HEK293 (cell line): ENCODE measurements at regions not wholly inside any gene's neighbourhood (a gene's known extent, or its start where the extent isn't known, plus 50 kb on each side); places are given as distances from the start of the nearest gene placed in this dataset.

Experiments used
- CTCF ChIP-seq: fragments of 450-650 bp; formaldehyde crosslinking; IDR thresholded peaks from 2 replicates; pipeline ENCODE4 v1.5.1; 2016; ENCODE audit warnings: missing biosample characterization, missing genetic modification characterization
- ZBTB17 ChIP-seq: fragments of 450-650 bp; formaldehyde crosslinking; IDR thresholded peaks from 2 replicates; pipeline ENCODE4 v1.5.1; 2016; ENCODE audit warnings: missing biosample characterization, missing genetic modification characterization
- ZNF155 ChIP-seq: fragments of 450-650 bp; formaldehyde crosslinking; IDR thresholded peaks from 2 replicates; pipeline ENCODE4 v1.5.1; 2016; ENCODE audit warnings: missing biosample characterization, missing genetic modification characterization
- ZNF239 ChIP-seq: fragments of 450-650 bp; formaldehyde crosslinking; IDR thresholded peaks from 2 replicates; pipeline ENCODE4 v1.5.1; 2016; ENCODE audit warnings: missing biosample characterization, missing genetic modification characterization
- TF ChIP-seq, protein P1 (sequence below): fragments of 450-650 bp; IDR thresholded peaks from 2 replicates; pipeline ENCODE4 v1.5.1; 2018; ENCODE audit warnings: missing biosample characterization, missing genetic modification characterization

- TF ChIP-seq CTCF (tag by site-specific recombination) (no peak), ZNF155 (tag by site-specific recombination) (no peak), ZBTB17 (tag by site-specific recombination) (no peak), ZNF239 (tag by site-specific recombination) (no peak)
- TF ChIP-seq, protein P1, sequence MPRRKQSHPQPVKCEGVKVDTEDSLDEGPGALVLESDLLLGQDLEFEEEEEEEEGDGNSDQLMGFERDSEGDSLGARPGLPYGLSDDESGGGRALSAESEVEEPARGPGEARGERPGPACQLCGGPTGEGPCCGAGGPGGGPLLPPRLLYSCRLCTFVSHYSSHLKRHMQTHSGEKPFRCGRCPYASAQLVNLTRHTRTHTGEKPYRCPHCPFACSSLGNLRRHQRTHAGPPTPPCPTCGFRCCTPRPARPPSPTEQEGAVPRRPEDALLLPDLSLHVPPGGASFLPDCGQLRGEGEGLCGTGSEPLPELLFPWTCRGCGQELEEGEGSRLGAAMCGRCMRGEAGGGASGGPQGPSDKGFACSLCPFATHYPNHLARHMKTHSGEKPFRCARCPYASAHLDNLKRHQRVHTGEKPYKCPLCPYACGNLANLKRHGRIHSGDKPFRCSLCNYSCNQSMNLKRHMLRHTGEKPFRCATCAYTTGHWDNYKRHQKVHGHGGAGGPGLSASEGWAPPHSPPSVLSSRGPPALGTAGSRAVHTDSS (tag by site-specific recombination), result no peak
These were observed 342.1 kb upstream of the RGS6 start for GRCh38 chr14:71590131-71590530.
